ENCODE measurements at regions not wholly inside any gene's neighbourhood (a gene's known extent, or its start where the extent isn't known, plus 50 kb on each side); places are given as distances from the start of the nearest gene placed in this dataset.

- no peak for TF ChIP-seq EZH2phosphoT487 (IDR thresholded peaks at IDR 0.05; ENCODE audit: insufficient read depth, low read depth)
- no peak for TF ChIP-seq EZH2 (IDR thresholded peaks at IDR 0.05; ENCODE audit: insufficient read depth, poor library complexity, severe bottlenecking)
Measured at GRCh38 chr2:57733956-57734355, 312.6 kb upstream of the VRK2 start.

Data from GM23248 (cell line).